ENCODE measurements at regions not wholly inside any gene's neighbourhood (a gene's known extent, or its start where the extent isn't known, plus 50 kb on each side); places are given as distances from the start of the nearest gene placed in this dataset.

DNA sequence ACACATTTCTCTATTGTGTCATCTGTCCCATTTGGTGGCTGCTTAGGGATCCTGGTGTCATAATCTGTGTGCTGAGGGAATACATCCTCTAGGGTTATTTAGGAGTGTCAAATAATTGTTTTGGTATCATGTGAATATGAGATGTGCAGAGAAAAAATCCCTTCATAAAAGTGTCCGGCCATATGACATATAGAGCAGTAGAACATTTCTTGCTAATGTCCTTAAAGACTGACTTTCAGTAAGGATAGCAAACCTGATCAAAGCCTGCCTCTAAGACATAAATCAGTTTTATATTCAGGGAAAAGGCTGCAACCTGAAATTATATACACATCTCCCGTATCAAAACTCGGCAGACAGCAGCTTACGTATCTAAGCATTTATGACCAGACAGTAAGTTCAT is 211.6 kb downstream of the ADAM29 start:
- Histone ChIP-seq H3K36me3 (ENCODE audit: control insufficient read depth in 2 of 2, extremely low read depth in 1 of 2, insufficient read depth in 2 of 2, low read length in 2 of 2) (no peaks in the 10 kb centered on the region), H2AFZ (ENCODE audit: control insufficient read depth, low read length) (no peak overlapping the region), H3K4me1 (ENCODE audit: control insufficient read depth, extremely low read depth, insufficient read depth, low read length) (no peaks in the 10 kb centered on the region), H3K4me3 (ENCODE audit: control insufficient read depth in 2 of 3, extremely low read depth in 1 of 3, insufficient read depth in 2 of 3, low read depth in 1 of 3, low read length in 3 of 3) (no peak overlapping the region), H3K9ac (ENCODE audit: control insufficient read depth, extremely low read depth, insufficient read depth, low read length) (no peak overlapping the region), H3K27me3 (ENCODE audit: control insufficient read depth, extremely low read depth, insufficient read depth, low read length) (no peaks in the 10 kb centered on the region), H3K4me2 (ENCODE audit: control insufficient read depth, extremely low read depth, insufficient read depth, low read depth, low read length) (no peak overlapping the region), H3K27ac (ENCODE audit: control insufficient read depth, insufficient read depth, low read length) (no peak overlapping the region), H3K9me3 (ENCODE audit: control insufficient read depth, low read depth, low read length) (no peaks in the 10 kb centered on the region), H4K20me1 (ENCODE audit: control insufficient read depth, extremely low read depth, insufficient read depth, low read length) (no peaks in the 10 kb centered on the region), H3K79me2 (ENCODE audit: control insufficient read depth, insufficient read depth, low read length) (no peaks in the 10 kb centered on the region), H3K9me1 (ENCODE audit: control insufficient read depth, extremely low read depth, insufficient read depth, low read length) (no peaks in the 10 kb centered on the region)
- no peak for DNase-seq (ENCODE audit: low read depth, low spot score)
- TF ChIP-seq, protein P1, sequence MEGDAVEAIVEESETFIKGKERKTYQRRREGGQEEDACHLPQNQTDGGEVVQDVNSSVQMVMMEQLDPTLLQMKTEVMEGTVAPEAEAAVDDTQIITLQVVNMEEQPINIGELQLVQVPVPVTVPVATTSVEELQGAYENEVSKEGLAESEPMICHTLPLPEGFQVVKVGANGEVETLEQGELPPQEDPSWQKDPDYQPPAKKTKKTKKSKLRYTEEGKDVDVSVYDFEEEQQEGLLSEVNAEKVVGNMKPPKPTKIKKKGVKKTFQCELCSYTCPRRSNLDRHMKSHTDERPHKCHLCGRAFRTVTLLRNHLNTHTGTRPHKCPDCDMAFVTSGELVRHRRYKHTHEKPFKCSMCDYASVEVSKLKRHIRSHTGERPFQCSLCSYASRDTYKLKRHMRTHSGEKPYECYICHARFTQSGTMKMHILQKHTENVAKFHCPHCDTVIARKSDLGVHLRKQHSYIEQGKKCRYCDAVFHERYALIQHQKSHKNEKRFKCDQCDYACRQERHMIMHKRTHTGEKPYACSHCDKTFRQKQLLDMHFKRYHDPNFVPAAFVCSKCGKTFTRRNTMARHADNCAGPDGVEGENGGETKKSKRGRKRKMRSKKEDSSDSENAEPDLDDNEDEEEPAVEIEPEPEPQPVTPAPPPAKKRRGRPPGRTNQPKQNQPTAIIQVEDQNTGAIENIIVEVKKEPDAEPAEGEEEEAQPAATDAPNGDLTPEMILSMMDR (optimal IDR thresholded peaks at IDR 0.05 in 1 of 3, IDR thresholded peaks at IDR 0.05 in 1 of 3, conservative IDR thresholded peaks at IDR 0.05 in 1 of 3; ENCODE audit: extremely low read depth in 1 of 3, insufficient read depth in 2 of 3, low read length in 3 of 3), result no peak
- dilution Hi-C loops (cut with MboI; ENCODE audit: extremely low pct_ligation_motif_present, low sequenced_read_pairs), result no loop called here
- FAIRE-seq, result no peak

GRCh38 chr4:175139205-175139604 is 221.0 kb downstream of the ADAM29 start:
- dilution Hi-C loops (cut with MboI; ENCODE audit: extremely low pct_ligation_motif_present, low sequenced_read_pairs), result no loop called here
- DNase-seq (ENCODE audit: low read depth, low spot score), result no peak
- H3K4me3 ChIP-seq (ENCODE audit: control insufficient read depth in 2 of 3, extremely low read depth in 1 of 3, insufficient read depth in 2 of 3, low read depth in 1 of 3, low read length in 3 of 3), result no peak overlapping the region
- H4K20me1 ChIP-seq (ENCODE audit: control insufficient read depth, extremely low read depth, insufficient read depth, low read length), result no peaks in the 10 kb centered on the region
- H3K36me3 ChIP-seq (ENCODE audit: control insufficient read depth in 2 of 2, extremely low read depth in 1 of 2, insufficient read depth in 2 of 2, low read length in 2 of 2), result no peaks in the 10 kb centered on the region
- H3K9me1 ChIP-seq (ENCODE audit: control insufficient read depth, extremely low read depth, insufficient read depth, low read length), result no peaks in the 10 kb centered on the region
- no peaks in the 10 kb centered on the region for H3K79me2 ChIP-seq (ENCODE audit: control insufficient read depth, insufficient read depth, low read length)
- H3K4me1 ChIP-seq (ENCODE audit: control insufficient read depth, extremely low read depth, insufficient read depth, low read length), result no peaks in the 10 kb centered on the region
- no peak overlapping the region for H3K27ac ChIP-seq (ENCODE audit: control insufficient read depth, insufficient read depth, low read length)
- H3K9ac ChIP-seq (ENCODE audit: control insufficient read depth, extremely low read depth, insufficient read depth, low read length), result no peak overlapping the region
- H3K4me2 ChIP-seq (ENCODE audit: control insufficient read depth, extremely low read depth, insufficient read depth, low read depth, low read length), result no peak overlapping the region
- no peaks in the 10 kb centered on the region for H3K9me3 ChIP-seq (ENCODE audit: control insufficient read depth, low read depth, low read length)
- H2AFZ ChIP-seq (ENCODE audit: control insufficient read depth, low read length), result no peak overlapping the region
- no peaks in the 10 kb centered on the region for H3K27me3 ChIP-seq (ENCODE audit: control insufficient read depth, extremely low read depth, insufficient read depth, low read length)
- no peak for FAIRE-seq
- TF ChIP-seq, protein P1 (optimal IDR thresholded peaks at IDR 0.05 in 1 of 3, IDR thresholded peaks at IDR 0.05 in 1 of 3, conservative IDR thresholded peaks at IDR 0.05 in 1 of 3; ENCODE audit: extremely low read depth in 1 of 3, insufficient read depth in 2 of 3, low read length in 3 of 3), result no peak
- TF ChIP-seq EZH2 (IDR thresholded peaks at IDR 0.05; ENCODE audit: low read length), result no peak

All from keratinocyte (primary cell).